HG02763 (cell line): ENCODE measurements at regions not wholly inside any gene's neighbourhood (a gene's known extent, or its start where the extent isn't known, plus 50 kb on each side); places are given as distances from the start of the nearest gene placed in this dataset.
"Not testable (repeated sequence)": the region's sequence is repeated elsewhere in the genome, so short reads cannot be mapped to it uniquely, and the experiment has no call there.

Source experiments
- ATAC-seq: cut with Tn5 transposase; IDR thresholded peaks from one replicate; pipeline ENCODE4 v1.9.1; 2021; ENCODE audit warnings: mild to moderate bottlenecking, moderate library complexity; ENCODE audit not compliant: unreplicated experiment

DNA sequence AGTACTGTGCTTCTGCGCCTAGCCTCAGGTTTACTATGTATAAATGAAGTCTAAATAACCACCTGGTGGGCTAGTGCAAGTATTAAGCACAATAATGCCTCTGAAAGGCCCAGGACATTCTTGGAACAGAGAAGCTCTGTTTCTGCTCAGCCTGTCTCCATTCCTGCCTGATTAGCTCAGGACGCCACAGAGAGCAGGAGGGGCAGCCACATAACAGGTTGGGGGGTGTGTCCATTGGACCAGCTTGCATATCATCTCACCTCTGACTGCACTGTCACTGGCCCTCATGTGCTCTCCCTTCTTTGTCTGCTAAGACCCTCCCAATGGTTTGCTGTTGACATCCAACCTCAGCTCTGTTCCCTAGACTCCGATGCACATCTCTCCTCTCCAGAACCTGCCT lies 52.8 kb upstream of the IKZF1 start:
- ATAC-seq: no peak

DNA sequence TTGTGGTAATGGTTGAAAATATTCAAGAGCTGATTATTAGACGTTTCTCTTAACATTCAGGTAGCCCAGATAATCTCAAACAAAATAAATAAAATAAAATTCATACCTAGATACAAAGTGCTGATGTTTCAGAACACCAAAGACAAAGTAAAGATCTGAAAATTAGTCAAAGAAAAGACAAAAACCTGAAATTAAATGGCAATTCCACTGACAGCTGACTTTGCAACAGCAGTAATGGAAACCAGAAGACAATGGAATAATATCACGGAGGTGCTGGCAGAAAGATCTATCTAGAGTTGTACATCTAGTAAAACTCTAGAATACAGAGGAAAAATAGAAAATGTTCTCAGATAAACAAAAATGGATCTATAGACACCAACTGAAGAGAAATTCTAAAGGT lies 58.0 kb upstream of the IKZF1 start:
- ATAC-seq: no peak

DNA sequence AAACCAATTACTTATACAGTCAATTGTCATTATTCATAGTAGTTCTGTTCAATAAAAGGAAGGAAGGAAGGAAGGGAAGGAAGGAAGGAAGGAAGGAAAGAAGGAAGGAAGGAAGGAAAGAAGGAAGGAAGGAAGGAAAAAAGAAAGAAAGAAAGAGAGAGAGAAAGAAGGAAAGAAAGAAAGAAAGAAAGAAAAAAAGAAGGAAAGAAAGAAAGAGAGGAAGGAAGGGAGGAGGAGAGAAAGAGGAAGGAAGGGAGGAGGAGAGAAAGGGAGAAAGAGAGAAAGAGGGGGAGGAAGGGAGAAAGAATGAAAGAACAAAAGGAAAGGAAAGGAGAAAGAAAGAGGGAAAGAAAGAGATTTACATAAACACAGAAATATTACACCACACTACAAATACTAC lies 62.4 kb upstream of the IKZF1 start:
- ATAC-seq: not testable (repeated sequence)

DNA sequence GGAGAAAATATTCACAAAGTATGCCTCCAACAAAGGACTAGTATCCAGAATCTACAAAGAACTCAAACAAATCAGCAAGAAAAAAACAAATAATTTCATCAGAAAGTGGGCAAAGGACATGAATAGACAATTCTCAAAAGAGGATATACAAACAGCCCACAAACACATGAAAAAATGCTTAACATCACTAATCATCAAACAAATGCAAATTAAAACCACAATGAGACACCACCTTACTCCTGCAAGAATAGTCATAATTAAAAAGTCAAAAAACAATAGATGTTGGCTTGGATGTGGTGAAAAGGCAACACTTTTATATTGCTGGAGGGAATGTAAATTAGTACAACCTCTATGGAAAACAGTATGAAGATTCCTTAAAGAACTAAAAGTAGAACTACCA lies 63.8 kb upstream of the IKZF1 start:
- not testable (repeated sequence) for ATAC-seq

DNA sequence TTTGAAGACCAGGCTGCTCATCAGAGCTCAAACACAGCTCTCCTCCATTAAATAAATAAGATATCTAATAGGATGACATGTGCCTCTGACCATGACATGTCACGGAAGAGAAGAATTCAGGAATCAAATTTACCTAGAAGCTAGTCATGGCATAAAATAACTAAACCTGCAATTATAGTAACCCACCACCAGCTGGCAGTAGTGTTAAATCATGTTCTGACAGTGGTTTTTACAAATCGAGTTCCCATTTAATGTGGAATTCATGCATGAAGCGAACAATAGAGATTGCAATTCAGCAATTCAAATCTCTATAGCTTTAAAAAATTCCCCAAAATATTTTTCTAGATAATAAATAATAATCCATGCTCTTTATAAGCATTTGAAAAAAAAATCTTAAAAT lies 74.6 kb upstream of the IKZF1 start:
- ATAC-seq: no peak

DNA sequence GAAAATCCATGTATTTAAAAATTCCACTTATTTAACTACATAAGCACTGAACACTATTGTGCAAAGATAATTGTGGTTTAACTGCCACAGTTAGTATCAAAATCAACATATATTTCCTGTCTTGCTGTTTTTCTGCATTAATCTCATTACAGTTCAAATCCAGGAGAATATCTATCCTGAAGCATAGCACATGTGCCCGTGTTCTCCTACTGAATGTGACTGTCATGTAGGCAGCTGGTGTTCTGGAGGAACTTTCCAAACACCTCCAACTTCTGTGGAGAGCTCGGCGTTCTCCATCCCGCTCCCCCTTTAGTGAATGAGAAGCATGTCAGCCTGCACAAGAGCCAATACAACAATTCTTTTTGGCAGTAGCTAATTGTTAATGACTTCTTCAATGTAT lies 76.4 kb upstream of the IKZF1 start:
- ATAC-seq: no peak

DNA sequence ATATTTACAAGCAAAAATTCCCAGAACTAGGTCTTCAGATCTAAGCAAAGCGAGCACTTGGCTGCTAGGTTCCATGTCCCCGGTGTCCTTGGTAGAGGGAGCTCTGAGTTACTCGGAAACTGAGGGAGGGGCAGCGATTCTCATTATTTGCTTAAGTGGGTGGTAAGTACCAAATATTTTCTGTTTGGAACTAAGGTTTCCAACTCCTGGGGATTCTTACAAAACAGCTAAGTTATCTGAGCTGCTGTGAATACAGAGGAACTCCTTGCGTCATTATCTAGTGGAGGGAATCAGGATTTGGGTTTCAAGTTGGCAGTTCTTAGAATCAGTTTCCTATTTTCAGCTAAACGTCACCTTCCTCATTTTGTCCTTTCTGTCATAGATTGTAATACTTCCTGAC lies 76.8 kb upstream of the IKZF1 start:
- no peak for ATAC-seq

DNA sequence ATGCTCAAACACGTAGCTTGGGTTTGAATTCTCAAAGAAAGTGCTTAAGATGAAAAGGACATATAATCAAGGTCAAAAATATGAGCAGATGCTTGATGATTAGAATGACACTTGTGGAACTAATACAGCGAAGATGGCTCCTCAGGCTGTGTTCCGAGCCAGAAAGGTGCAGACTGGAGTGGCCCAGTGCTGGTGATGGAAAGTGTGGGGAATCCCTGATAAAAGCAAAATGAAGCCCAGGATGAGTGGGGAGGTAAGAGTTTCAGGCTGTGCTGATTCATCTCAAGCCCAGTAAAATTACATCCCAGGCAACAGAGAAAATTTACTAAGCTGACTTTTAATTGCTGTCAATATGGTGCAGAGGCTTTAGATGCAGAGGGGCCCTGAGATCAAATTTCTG lies 77.8 kb upstream of the IKZF1 start:
- no peak for ATAC-seq

DNA sequence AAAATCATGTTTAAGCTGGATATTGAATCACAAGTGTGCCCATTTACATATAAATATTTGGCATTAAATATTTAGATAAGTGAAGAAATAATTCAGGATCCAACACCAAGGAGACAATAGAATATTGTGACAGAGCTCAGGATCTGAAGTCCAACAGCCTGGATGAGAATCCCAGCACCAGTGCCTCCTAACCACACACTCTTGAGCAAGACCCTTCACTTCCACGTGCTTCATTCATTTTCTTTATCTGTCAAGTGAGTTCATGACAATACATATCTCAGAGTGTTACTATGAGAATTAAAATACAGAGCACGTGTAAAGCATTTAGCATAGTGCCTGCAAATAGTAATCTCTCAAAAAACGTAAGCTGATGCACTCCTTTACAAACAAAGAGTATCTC lies 78.4 kb upstream of the IKZF1 start:
- ATAC-seq: no peak

DNA sequence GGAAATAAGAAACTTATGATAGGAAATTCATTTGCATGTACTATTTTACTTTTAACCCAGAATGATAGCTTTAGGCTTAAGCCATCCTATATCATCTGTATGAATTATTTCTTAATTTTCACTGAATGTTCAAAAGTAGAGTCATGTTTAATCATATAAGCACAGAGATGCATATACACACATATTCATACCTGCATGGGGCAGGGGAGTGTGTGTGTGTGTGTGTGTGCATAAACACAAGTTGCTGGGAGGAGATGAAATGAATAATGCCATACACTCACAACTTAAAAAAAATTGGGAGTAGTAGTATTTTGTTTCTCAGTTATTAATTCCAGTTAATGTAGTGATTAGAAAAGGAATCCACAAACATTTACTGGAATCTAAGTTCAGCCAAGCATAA lies 83.1 kb upstream of the IKZF1 start:
- no peak for ATAC-seq

DNA sequence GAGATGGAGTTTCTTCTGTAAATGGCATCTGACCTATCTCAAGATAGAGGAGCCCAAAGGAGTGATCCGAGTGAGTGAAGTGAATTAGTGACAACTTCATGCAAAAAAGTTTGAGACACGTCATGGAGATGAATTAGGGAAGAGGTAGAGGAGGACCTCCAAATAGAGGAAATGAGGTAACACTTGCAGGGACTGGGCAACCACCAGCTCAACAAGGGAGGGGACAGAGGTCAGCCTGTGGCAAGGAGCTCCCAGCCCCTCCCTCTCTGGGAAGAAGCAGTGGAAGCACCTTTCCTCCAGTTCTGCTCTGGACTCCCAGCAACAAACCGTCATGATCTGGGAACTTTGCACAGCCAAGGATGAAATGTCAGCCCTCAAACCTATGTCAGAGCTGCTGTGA lies 83.5 kb upstream of the IKZF1 start:
- no peak for ATAC-seq

DNA sequence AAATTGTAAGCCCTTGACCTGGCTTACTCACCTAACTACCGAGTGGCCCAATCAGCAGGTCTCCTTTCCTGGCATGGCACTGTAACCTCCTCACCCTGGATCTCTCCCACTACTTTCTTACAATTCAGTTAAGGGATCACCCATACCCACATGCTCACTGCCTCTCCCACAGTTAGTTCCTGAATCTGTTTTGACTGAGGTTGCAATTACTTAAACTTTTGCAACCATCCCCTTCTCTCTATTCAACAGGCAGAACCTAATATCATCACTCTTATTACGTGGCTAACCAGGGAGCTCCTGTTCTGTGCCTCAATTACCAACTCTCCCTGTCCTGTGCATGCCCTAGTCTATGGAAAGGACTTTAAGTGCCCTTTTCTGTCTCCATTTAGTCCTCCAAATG lies 84.2 kb upstream of the IKZF1 start:
- no peak for ATAC-seq

DNA sequence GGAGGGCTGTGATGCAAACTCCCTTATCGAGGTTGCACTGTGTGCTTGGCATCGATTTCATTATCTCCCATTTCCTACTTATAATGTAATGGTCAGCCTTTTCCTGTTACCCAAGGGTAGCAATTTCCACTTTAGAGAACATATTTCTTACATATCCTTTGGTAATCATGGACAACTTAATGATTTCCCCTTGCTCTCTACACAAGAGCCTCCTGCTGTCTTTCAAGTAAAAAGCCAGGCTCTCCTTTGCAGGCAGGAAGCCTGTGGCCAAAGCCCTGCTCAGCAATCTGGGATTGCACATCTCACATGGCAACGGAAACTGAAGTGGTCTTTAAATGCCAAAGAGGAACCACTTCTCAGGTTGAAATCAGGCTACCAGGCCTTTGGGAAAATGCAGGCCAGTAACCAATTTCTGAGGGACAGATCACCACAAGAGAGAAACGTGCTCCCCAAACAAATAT lies 86.7 kb upstream of the IKZF1 start:
- no peak for ATAC-seq

DNA sequence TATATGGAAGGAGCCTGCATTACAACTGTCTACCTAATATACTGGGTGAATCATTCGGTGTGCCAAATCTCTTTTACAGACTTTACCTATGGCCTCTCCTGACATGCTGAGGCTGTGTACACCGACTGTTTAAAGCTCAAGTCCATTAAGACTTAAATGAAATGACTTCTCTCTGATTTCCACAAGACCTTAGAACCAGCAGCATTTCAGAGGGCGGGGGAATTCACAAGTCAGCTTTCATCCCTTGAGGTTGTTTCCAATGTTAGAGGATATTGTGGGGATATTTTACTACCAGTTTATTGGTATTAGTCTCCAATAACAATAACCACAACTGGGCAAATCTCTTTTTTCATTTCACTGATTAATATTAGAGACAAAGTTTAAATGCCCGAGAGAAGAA lies 87.1 kb upstream of the IKZF1 start:
- ATAC-seq: no peak

DNA sequence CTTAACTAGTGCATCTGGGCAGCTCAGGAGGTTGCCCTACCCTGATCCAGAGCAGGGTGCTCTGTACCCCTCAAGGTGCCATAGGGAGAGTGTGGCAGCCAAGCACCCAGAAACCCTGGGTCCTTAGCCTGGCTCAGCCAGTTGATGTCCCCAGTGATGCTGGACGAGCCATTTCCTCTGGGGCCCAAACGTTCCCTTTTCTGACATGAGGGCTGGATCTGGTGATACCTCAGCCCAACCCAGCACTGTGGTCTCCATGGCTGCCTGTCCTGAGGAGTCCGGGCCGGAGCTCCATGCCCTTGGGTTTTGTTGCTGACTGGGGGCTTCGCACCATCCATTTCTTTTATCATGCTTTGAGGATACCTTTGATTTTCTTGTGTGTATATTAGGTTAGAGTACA lies 87.9 kb upstream of the IKZF1 start:
- ATAC-seq: no peak

DNA sequence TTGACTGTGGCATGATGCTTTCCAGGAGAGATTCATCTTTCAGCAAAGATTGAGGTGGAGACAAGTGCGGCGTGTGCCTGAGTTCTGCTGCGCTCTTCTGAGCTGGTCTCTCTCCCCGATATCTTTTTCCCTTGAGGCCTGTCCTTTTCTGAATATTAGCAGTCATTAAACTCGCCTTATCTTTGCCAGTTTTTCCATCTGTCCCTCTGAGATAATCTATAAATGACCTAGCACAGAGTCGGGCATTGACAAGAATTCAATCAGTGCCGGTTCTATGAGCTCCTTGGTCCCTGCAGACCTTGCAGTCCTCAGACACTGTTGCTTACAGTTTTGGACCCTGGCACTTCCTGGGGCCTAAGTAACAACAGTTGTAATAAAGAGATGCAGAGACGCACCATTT lies 89.7 kb upstream of the IKZF1 start:
- ATAC-seq: no peak

DNA sequence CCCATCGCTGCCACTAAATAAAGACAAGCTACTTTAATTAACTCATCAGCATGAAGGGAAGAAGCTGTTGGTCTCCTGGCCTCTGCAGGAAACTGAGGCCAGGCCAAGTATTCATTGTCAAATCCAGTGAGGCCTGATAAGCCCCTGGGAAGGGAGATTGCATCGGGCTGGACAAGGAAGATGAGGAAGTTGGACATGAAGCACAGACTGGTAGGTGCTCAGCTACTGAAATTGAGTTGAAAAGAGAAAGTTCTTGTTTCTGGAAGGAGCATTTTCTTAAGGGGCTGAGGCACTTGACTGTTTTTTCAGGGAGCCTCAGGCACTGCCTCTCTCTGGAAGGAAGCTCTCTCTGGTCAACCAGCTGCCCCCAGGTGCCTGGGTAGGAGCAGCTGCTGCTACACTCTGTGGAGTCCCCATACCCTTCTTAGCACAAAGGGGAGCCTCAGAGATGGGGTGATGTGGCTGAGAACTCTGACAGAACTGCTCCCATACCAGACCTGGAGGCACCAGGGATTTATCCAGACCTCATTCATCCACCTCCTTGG lies 90.3 kb upstream of the IKZF1 start:
- ATAC-seq: no peak

DNA sequence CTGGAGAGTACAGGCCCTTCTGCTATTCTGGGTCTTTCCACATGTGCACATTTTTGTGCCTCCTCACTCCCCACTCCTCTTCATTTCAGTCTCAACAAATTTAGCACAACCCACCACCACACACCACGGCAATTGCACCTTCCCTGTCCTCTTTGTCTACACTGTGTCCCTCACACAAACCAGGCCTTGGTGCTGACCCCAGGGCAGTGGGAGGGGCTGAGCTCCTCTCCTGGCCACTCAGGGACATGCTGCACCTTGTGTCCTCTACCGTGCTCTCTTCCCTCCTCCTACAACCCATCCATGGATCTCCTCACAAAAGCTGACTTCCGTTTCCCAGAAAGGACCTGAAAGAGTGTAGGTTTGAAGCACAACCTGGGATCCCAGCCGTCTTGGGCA lies 90.9 kb upstream of the IKZF1 start:
- no peak for ATAC-seq

DNA sequence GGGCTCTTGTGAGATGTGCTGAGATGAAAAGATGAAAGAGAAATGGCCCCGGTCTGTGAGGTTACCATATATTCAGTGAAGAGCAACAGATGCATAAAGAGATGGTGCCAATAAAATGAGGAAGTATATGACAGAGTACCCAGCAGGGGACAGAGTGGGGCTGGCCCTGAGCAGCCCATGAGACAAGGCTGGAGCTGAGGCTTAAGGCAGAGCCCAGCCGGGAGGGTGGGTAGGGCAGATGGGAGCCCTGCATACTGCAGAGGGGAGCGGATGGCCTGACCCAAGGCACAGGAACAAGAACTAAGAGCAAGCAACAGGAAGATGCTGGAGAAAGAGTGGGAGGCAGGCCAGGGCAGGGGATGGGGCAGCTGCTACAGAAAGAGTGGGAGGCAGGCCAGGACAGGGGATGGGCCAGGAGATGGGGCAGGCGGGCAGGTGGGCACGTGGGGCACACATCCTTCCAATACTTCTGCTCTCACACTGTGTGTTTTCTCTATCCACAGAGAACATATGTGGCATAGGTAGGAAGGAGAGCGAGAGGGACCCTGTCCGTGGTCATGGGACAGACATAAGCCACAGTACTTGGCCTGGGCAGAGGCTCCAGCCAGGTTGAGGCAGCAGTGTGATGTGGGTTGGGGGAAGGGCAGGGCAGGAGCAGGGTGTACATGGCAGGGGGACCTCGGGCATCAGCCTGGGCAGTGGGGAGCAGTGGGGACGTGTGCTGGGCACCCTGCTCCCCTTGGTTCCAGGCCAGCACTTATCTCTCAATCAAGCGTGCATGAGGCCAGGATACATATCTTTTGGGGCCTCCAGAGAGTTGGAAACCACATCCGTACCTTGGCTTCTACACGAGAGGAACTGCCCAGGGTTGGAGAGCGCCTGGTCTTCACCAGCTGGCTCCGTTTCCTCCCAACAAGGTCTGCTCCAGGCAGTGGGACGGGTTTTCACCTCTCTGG lies 91.6 kb upstream of the IKZF1 start:
- no peak for ATAC-seq

DNA sequence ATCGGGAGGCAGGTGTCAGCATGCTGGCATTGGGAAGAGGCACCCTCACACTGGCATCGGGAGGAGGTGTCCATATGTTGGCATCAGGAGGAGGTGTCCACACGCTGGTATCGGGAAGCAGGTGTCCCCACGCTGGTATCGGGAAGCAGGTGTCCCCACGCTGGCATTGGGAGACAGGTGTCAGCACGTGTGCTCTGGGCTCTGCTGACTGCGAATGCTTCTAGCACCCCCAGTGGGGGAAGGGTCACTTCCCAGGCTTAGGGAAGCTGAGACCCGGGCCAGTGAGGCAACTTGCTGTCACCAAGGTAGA lies 92.5 kb upstream of the IKZF1 start:
- no peak for ATAC-seq

DNA sequence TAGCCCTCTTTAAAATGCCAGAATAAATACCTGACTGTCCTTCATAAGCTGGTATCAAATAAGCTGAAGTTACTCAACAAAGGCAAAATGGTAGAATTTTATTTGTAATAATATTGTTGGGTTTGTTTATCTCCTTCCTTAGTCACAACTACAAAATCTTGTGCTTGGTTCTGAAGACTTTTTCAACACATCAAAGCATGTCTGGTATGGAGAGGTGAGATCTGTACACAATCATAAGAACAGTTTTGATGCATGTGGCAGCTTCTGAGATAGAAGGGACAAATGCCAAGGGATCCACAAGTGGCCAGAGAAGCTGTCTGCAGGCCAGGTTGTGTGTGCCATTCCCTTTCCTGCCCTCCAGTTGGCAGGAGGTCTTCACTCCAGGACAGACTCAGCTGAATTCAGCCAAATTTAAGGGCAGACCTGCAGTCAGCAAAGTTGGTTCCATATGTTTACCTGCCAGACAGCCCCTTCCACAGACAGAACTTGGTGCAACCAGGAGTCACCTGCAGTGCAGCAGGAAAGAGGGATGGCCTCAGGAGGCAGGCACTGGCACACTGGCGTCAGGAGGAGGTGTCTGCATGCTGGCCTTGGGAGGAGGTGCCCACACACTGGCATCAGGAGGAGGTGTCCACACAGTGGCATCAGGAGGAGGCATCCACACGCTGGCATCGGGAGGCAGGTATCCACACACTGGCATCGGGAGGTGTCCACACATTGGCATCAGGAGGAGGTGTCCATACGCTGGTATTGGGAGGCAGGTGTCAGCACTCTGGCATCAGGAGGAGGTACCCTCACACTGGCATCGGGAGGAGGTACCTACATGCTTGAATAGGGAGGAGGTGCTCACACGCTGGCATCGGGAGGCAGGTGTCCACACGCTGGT lies 93.1 kb upstream of the IKZF1 start:
- ATAC-seq: no peak

DNA sequence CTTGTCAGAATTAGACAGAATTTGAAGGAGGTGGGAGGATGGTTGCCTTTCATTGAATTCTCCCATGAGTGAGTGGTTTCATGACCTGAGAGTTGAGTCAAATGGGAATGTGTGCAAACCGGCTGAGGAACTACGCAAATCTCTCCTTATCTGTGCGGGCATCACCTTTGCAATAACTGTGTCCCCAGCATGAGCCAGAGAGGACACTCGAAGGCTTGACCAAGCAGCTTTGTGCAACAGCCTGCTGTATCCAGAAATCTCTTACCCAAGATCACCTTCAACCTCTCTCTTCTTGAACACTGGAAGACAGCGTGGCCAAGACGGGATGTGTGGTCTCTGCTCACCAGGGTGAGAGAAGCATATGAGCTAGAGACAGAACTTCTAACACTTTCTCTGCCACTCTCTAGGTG lies 93.8 kb upstream of the IKZF1 start:
- ATAC-seq: no peak
